ENCODE measurements at regions not wholly inside any gene's neighbourhood (a gene's known extent, or its start where the extent isn't known, plus 50 kb on each side); places are given as distances from the start of the nearest gene placed in this dataset.

- TF ChIP-seq HDAC2 (IDR thresholded peaks at IDR 0.05; ENCODE audit: borderline replicate concordance in 1 of 2, low read depth in 2 of 2, low read length in 2 of 2) (no peak), SRF (IDR thresholded peaks at IDR 0.05; ENCODE audit: low read depth, low read length) (no peak), RFX5 (IDR thresholded peaks at IDR 0.05; ENCODE audit: borderline replicate concordance, low read depth, low read length) (no peak), SP2 (IDR thresholded peaks at IDR 0.05; ENCODE audit: low read length) (no peak), CEBPB (IDR thresholded peaks at IDR 0.05; ENCODE audit: low read depth, low read length) (no peak), SAP30 (IDR thresholded peaks at IDR 0.05; ENCODE audit: insufficient read depth, insufficient replicate concordance, low read length) (no peak), JUND (IDR thresholded peaks at IDR 0.05; ENCODE audit: low read length) (no peak)
Measured at GRCh38 chr2:15072836-15073235, 440.3 kb downstream of the LRATD1 start (continued).
